Fibroblast of the aortic adventitia (primary cell): ENCODE measurements at regions not wholly inside any gene's neighbourhood (a gene's known extent, or its start where the extent isn't known, plus 50 kb on each side); places are given as distances from the start of the nearest gene placed in this dataset.

Experiments
- DNase-seq: peaks from one replicate; pipeline ENCODE4 v3.0.0-alpha.2; 2010; ENCODE audit warnings: low read depth
- H3K4me3 ChIP-seq: 2 replicates; pipeline ENCODE4 v1.5.1; 2011; ENCODE audit warnings: low read depth, mild to moderate bottlenecking, control low read depth, low read length, moderate library complexity
- TF ChIP-seq, protein P1 (sequence below): IDR thresholded peaks from 2 replicates; pipeline ENCODE4 v1.5.1; 2011; ENCODE audit warnings: mild to moderate bottlenecking, low read length, control low read depth, inconsistent platforms; ENCODE audit not compliant: insufficient read depth

DNA sequence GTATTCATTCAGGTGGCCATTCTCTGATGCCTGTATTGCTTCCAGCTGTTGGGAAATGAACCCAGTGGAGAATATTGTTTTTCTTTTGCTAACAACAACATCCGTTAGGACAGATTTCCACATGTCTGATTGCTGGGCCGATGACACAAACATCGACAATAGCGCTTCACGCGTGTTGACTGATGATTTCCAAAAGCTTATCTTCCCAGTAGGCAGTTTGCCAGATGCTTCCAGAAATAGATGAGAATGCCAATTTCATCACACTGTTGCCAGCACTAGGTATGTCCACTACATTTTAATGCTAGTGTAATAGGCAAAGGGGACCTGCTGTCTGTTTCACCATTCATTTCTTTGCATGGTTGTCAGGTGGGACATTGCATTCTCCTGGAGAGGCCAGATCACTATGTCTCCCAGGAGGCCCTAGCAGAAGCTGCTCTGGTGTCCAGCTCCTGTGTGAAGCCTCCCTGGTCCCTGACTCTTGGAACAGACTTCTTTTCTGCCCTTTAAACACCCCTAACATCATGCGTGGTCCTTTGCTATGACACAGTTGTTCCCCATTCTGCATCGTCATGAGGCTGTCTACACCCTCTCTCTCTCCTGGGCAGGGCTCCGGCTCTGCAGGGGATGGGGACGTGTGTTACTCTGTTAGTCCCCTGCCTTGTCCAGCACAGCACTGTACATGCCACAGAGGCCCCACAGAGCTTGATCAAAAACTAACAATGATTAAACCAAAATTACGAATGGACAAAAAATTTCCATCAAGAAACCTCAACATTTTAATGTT is 181.6 kb downstream of the CDH26 start:
- no peak for DNase-seq
- no peak overlapping the region for H3K4me3 ChIP-seq
- TF ChIP-seq, protein P1, sequence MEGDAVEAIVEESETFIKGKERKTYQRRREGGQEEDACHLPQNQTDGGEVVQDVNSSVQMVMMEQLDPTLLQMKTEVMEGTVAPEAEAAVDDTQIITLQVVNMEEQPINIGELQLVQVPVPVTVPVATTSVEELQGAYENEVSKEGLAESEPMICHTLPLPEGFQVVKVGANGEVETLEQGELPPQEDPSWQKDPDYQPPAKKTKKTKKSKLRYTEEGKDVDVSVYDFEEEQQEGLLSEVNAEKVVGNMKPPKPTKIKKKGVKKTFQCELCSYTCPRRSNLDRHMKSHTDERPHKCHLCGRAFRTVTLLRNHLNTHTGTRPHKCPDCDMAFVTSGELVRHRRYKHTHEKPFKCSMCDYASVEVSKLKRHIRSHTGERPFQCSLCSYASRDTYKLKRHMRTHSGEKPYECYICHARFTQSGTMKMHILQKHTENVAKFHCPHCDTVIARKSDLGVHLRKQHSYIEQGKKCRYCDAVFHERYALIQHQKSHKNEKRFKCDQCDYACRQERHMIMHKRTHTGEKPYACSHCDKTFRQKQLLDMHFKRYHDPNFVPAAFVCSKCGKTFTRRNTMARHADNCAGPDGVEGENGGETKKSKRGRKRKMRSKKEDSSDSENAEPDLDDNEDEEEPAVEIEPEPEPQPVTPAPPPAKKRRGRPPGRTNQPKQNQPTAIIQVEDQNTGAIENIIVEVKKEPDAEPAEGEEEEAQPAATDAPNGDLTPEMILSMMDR: no peak

DNA sequence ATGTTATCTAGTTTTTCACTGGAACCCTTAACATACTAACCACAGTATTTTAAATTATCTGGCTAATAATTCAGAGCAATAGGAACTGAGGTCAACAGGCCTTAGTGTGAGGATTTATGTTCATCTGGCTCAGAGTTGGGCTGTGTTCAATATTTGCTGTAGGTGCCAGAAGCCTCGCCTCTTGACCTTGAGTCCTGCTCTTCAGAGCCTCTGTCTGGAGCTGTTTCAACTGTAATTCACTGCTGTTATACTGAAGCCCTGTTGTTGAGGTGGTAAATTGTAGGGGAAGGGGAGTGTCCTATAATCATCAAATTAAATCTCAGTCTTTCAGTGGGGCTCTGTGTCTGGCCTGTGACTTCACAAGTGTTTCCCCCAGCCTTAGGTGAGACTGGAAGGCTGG is 184.4 kb downstream of the CDH26 start:
- no peak for DNase-seq
- no peak overlapping the region for H3K4me3 ChIP-seq
- TF ChIP-seq, protein P1: no peak

DNA sequence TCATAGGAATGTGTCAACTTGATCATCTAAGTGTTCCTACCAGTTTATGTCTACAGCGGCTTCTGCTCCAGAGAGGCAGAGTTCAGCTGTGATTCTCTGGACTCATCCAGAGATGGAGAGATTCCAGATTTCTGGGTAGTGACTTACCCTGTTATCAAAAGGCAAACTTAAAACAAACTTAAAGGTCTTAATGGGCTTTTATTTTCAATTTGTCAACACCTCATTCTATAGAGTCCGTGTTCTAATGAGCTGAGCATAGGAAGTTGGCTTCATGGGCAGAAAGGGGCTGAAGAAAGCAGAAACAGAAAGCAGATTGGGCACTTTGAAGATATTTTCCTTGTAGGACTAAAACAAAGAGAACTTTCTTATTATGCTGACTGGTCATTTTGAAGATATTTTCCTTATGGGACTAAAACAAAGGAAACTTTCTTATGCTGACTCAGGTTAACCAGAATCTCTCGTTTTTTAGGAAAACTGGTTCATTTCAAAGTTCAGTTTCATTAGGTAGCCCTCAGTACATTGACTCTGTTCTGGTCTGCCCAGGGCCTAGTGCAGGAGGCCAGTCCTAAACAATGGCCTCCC is 185.1 kb downstream of the CDH26 start:
- DNase-seq: no peak
- TF ChIP-seq, protein P1: no peak
- H3K4me3 ChIP-seq: no peak overlapping the region

DNA sequence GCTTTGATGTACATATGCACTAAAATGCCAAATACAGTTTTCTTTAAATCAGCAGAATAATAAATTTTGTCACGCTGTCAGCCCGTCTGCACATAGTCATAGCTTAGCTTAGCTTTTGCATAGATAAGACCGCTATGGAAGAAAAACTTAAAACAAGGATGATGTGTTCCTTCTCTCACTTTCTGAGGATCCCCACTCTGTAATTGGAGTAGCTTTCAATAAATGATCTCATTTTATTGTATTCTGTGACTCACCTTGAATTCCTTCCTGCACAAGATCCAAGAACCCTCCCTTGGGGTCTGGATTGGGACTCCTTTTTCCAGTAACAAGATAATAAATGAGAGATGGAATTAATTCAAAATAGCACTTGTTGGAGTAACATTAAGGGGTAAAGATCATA is 186.2 kb downstream of the CDH26 start:
- no peak overlapping the region for H3K4me3 ChIP-seq
- no peak for DNase-seq
- TF ChIP-seq, protein P1: no peak

DNA sequence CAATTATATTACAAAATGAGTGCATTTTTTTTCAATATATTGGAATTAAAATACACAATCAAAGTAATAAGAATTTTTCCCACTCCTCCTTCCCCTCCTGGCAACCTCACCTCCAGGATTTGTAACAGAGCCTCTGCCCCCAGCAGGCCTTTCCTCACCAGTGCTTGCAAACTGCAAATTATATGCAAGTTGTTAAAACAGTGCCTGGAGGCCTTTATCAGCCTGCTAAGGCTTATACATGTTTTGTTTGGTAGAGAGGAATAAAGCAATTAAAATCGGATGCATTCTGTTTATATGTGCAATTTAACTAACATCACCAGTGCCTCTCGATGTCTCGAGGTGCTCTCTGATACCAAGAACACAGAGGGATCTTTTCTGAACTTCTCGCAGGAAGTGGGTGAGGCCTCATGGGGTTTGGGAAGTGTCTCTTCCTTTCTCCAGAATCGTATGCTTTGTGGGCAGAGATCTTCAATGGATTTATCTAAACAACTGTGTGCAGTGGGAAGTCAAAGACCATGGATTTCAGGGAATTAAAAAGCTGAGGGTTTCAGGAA is 186.8 kb downstream of the CDH26 start:
- no peak for DNase-seq
- TF ChIP-seq, protein P1: no peak

DNA sequence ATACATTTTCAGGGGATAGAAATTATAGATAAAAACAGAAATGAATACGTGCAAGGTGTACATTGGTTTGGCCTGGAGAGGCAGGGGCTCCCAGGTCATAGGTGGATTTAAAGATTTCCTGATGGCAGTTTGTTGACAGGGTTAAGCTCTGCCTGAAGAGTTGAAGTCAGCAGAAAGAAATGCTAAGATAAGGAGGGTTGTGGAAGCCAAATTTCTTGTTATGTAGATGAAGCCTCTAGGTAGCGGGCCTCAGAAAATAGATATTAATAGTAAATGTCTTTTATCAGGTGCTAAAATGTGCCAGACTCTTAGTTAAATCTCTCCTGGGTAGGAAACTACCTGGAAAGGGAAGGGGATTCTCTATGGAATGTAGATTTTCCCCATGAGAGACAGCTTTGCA is 188.8 kb downstream of the CDH26 start:
- H3K4me3 ChIP-seq: no peak overlapping the region
- DNase-seq: no peak
- TF ChIP-seq, protein P1: no peak

More for the DNA sequence above, 186.8 kb downstream of the CDH26 start:
- no peak overlapping the region for H3K4me3 ChIP-seq
